Lung microvascular endothelial cell (primary cell): ENCODE measurements at regions not wholly inside any gene's neighbourhood (a gene's known extent, or its start where the extent isn't known, plus 50 kb on each side); places are given as distances from the start of the nearest gene placed in this dataset.
"Not testable (repeated sequence)": the region's sequence is repeated elsewhere in the genome, so short reads cannot be mapped to it uniquely, and the experiment has no call there.

Source experiments
- DNase-seq, 2 donors: peaks; one replicate each; pipeline versions ENCODE4 v3.0.0 to v3.0.0-alpha.2; 2010; ENCODE audit warnings: low read depth in 2 of 2

- no peak for DNase-seq
Measured at GRCh38 chr21:20258542-20258941, 739.7 kb upstream of the NCAM2 start.

GRCh38 chr21:20259031-20259867 lies 739.0 kb upstream of the NCAM2 start:
- DNase-seq, result no peak

- DNase-seq, result no peak
Measured at GRCh38 chr21:20260124-20260523, 738.1 kb upstream of the NCAM2 start.

GRCh38 chr21:20261364-20261763 lies 736.8 kb upstream of the NCAM2 start:
- DNase-seq, result no peak

DNA sequence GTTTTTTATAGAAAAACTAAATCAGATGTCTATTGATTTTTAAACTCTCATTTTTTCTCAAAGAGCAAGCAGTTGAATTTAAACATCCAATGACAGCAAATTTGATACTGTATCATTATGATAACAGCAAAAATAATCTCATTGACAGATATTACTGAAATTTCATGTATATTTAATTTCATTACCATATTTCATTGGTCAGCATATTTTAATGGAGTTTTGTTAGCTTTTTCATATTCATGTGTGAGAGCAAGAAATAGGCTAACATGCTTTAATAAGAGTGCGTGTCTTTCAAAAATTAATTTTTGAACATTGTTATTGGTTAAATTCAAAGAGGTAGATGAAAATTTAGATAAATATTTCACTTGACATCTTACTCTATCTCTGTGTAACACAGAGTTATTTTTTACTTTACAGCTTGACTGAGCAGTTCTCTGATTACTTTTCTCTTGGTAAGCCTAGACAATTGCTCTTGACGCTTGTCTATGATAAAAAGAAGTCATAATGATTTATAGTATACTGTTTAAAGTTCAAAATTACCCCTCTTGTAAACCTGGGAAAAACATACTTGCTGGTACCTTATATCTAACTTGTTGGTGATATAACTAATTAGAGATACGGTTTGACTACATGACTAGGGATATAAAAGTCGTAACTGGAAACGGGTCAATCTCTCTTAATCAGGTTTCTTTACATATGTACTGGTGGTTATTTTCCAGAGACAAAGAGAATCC lies 732.3 kb upstream of the NCAM2 start:
- DNase-seq, result no peak

GRCh38 chr21:20266441-20266710 lies 731.8 kb upstream of the NCAM2 start:
- DNase-seq, result no peak

- DNase-seq, result no peak
Measured at GRCh38 chr21:20270365-20271055, 727.7 kb upstream of the NCAM2 start.

- no peak for DNase-seq
Measured at GRCh38 chr21:20272791-20273362, 725.3 kb upstream of the NCAM2 start.

DNA sequence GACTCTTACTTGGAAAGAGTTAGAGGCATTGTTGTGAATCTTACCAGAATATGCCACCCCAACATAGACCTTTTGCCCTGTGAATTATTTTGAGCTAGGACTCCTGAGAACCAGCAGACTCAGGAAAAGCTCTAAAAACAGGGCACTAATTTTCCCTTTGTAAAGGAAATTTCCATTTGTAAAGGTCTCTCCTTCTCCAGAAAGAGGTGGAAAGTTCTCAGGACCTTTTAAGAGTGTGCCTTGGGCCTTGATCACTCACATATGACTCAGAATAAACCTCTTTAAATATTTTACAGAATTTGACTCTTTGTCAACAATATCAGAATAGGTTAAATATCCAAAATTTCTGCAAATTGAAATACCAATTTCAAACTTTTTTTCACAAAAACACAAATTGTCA lies 721.8 kb upstream of the NCAM2 start:
- no peak for DNase-seq

GRCh38 chr21:20276954-20277353 lies 721.3 kb upstream of the NCAM2 start:
- DNase-seq, result no peak

- no peak for DNase-seq
Measured at GRCh38 chr21:20283836-20284235, 714.4 kb upstream of the NCAM2 start.

- DNase-seq, result no peak
Measured at GRCh38 chr21:20292280-20292679, 705.9 kb upstream of the NCAM2 start.

DNA sequence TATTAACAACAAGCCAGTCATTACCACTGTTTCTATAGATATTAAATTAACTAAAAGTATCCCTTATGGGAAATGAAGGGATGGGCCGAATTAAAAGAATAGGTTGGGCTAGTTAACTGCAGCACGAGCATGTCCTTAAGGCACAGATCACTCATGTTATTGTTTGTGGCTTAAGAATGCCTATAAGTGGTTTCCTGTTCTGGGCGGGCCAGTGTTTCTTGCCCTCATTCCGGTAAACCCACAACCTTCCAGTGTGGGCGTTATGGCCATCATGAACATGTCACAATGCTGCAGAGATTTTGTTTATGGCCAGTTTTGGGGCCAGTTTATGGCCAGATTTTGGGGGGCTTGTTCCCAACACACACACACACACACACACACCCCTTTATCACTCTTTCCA lies 705.4 kb upstream of the NCAM2 start:
- not testable (repeated sequence) for DNase-seq

DNA sequence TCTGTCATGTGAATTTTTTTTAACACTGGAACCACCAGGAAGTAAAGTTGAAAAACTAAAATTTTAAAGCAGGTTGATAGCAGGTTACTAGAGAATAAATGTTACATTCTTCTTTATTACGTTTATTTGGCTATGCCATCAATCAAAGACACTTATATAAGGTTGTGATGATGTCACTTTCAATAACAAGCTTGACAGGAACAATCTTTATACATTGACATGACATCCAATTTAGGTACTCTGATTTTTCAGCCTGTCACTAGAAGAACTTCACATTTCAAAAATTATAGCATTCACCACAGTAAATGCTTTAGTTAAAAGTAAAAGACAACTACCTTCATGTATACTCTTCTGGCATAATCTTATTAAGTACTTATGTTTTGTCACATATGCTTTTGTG lies 696.8 kb upstream of the NCAM2 start:
- no peak for DNase-seq

DNA sequence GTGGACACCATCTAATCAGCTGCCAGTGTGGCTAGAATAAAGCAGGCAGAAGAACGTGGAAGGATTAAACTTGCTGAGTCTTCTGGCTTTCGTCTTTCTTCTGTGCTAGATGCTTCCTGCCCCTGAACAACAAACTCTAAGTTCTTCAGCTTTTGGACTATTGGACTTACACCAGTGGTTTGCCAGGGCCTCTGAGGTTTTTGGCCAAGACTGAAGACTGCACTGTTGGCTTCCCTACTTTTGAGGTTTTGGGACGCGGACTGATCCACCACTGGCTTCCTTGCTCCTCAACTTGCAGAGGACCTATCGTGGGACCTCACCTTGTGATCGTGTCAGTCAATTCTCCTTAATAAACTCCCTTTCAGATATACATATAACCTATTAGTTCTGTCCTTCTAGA lies 696.1 kb upstream of the NCAM2 start:
- no peak for DNase-seq

DNA sequence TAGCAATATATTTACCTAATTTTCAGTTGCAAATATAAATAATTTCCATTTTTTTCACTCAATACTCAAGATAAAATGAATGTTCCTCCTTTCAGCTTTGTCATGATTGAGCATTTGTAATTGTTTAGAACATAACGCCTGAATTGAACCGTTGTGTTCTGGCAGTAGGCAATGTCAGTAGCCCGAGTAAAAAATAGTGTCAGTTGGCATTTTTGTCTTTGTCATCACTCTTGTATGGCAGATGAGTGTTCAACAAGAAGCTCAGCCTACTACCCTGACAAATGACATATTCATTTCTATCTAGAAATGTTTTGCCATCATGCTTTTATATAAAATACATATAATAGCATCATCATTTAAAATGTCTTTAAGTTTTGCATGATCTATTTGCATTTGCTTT lies 691.4 kb upstream of the NCAM2 start:
- DNase-seq, result no peak

DNA sequence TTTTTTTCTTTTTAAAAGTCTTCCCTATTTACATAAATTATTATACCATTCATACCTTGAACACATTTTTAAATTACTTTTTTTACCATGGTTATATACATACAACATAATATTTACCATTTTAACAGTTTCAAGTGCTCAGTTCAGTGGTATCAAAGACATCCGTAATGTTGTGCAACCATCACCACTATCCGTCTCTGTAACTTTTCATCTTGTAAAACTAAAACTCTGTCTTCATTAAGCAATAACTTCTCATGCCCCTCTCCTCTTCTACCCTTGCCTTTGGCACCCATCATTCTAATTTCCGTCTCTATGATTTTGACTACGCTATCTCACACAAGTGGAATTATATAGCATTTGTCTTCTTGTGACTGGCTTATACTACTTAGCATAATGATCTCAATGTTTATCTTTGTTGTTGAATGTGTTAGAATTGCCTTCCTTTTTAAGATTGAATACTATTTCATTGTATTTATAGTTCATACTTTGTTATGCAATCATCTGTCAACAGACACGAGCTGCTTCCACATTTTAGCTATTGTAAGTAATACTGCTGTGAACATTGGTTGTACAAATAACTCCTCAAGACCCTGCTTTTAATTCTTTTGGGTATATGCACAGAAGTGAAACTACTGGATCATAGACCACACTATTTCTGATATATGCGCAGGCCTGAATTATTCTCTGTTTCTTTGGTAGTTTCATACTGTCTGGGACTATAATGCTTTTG lies 689.5 kb upstream of the NCAM2 start:
- DNase-seq, result no peak

DNA sequence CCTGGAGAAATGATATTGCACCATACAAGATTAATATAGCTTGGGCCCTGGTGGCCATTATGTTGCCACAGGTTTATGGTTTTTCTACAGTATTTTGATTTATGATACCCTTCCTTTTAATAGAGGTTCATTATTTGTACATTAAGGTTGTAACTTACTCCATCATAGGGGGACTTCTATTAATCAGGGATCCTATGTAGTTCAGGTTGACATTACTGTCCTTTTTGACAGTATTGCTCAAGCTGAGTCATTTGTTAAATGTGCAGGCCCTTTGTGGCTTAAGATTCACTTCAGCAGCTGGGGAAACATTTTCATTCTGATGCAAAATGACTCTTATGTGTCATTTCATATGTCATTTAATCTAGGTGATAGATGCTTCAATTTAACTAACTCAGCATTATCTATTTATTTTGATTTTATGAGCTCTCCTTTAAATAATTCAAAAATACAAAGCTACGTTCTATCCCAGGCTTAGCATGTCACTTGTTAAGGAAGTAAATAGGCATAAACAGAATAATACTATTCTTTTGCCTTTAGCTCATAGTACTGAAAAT lies 686.9 kb upstream of the NCAM2 start:
- no peak for DNase-seq

GRCh38 chr21:20313013-20313412 lies 685.2 kb upstream of the NCAM2 start:
- DNase-seq, result no peak

- no peak for DNase-seq
Measured at GRCh38 chr21:20315042-20315441, 683.2 kb upstream of the NCAM2 start.

- DNase-seq, result no peak
Measured at GRCh38 chr21:20329636-20330035, 668.6 kb upstream of the NCAM2 start.
